HEK293 (cell line): ENCODE measurements at regions not wholly inside any gene's neighbourhood (a gene's known extent, or its start where the extent isn't known, plus 50 kb on each side); places are given as distances from the start of the nearest gene placed in this dataset.

ENCODE experiments used
- PRDM10 ChIP-seq: fragments of 450-650 bp; formaldehyde crosslinking; IDR thresholded peaks from 2 replicates; pipeline ENCODE4 v1.5.1; 2016; ENCODE audit warnings: missing biosample characterization, missing genetic modification characterization
- TCF7L2 ChIP-seq: IDR thresholded peaks from 2 replicates; pipeline ENCODE4 v1.6.1; 2011; ENCODE audit warnings: low read depth, mild to moderate bottlenecking, inconsistent platforms, low read length, moderate library complexity, borderline replicate concordance
- ZNF10 ChIP-seq: fragments of 450-650 bp; formaldehyde crosslinking; IDR thresholded peaks from 2 replicates; pipeline ENCODE4 v1.5.1; 2017; ENCODE audit warnings: missing biosample characterization, missing genetic modification characterization
- ZNF16 ChIP-seq: fragments of 450-650 bp; formaldehyde crosslinking; IDR thresholded peaks from 2 replicates; pipeline ENCODE4 v1.5.1; 2016; ENCODE audit warnings: low read depth, missing biosample characterization, missing genetic modification characterization
- ZNF221 ChIP-seq: fragments of 450-650 bp; formaldehyde crosslinking; IDR thresholded peaks from 2 replicates; pipeline ENCODE4 v1.5.1; 2017; ENCODE audit warnings: missing biosample characterization, missing genetic modification characterization, borderline replicate concordance
- ZNF239 ChIP-seq: fragments of 450-650 bp; formaldehyde crosslinking; IDR thresholded peaks from 2 replicates; pipeline ENCODE4 v1.5.1; 2016; ENCODE audit warnings: missing biosample characterization, missing genetic modification characterization
- ZNF274 ChIP-seq, 2 experiments: fragments of 200-500 bp in 1 of 2; fragments of 450-650 bp in 1 of 2; sonication (Bioruptor generic) in 1 of 2; formaldehyde crosslinking in 1 of 2; IDR thresholded peaks; 2 replicates each; pipeline versions ENCODE4 v1.5.1 to v1.6.1; 2014 to 2016; ENCODE audit warnings: borderline replicate concordance in 1 of 2, inconsistent platforms in 1 of 2, low read length in 1 of 2, missing biosample characterization in 1 of 2, missing genetic modification characterization in 1 of 2
- ZNF544 ChIP-seq: fragments of 450-650 bp; formaldehyde crosslinking; IDR thresholded peaks from 2 replicates; pipeline ENCODE4 v1.5.0; 2017; ENCODE audit warnings: missing biosample characterization, missing genetic modification characterization
- ZNF629 ChIP-seq: fragments of 450-650 bp; formaldehyde crosslinking; IDR thresholded peaks from 2 replicates; pipeline ENCODE4 v1.5.1; 2017; ENCODE audit warnings: missing biosample characterization, missing genetic modification characterization
- TF ChIP-seq, protein P1 (sequence below): fragments of 450-650 bp; formaldehyde crosslinking; IDR thresholded peaks from 2 replicates; pipeline ENCODE4 v1.5.1; 2016; ENCODE audit warnings: missing biosample characterization, missing genetic modification characterization
- TF ChIP-seq, protein P2 (sequence below): fragments of 450-650 bp; formaldehyde crosslinking; IDR thresholded peaks from 2 replicates; pipeline ENCODE4 v1.5.1; 2016; ENCODE audit warnings: missing biosample characterization, missing genetic modification characterization
- TF ChIP-seq, protein P3 (sequence below): fragments of 450-650 bp; formaldehyde crosslinking; IDR thresholded peaks from 2 replicates; pipeline ENCODE4; 2016; ENCODE audit warnings: missing biosample characterization, missing genetic modification characterization
- TF ChIP-seq, protein P4 (sequence below): fragments of 450-650 bp; formaldehyde crosslinking; IDR thresholded peaks from 2 replicates; pipeline ENCODE4 v1.5.1; 2016; ENCODE audit warnings: missing biosample characterization, missing genetic modification characterization

DNA sequence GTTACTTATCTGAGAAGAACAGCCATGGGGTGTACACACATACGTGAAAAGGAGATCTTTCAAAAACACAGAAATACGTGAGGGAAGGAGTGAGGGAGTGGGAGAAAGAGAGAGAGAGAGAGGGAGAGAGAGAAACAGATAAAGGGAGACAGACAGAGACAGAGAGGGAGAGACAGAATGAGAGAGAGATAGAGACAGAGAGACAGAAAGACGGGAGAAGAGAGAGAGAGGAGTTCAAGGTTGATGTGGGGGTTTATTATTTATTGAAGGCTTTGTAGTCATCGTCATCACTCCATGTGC lies 64.0 kb downstream of the CHST2 start:
- TF ChIP-seq, protein P1, sequence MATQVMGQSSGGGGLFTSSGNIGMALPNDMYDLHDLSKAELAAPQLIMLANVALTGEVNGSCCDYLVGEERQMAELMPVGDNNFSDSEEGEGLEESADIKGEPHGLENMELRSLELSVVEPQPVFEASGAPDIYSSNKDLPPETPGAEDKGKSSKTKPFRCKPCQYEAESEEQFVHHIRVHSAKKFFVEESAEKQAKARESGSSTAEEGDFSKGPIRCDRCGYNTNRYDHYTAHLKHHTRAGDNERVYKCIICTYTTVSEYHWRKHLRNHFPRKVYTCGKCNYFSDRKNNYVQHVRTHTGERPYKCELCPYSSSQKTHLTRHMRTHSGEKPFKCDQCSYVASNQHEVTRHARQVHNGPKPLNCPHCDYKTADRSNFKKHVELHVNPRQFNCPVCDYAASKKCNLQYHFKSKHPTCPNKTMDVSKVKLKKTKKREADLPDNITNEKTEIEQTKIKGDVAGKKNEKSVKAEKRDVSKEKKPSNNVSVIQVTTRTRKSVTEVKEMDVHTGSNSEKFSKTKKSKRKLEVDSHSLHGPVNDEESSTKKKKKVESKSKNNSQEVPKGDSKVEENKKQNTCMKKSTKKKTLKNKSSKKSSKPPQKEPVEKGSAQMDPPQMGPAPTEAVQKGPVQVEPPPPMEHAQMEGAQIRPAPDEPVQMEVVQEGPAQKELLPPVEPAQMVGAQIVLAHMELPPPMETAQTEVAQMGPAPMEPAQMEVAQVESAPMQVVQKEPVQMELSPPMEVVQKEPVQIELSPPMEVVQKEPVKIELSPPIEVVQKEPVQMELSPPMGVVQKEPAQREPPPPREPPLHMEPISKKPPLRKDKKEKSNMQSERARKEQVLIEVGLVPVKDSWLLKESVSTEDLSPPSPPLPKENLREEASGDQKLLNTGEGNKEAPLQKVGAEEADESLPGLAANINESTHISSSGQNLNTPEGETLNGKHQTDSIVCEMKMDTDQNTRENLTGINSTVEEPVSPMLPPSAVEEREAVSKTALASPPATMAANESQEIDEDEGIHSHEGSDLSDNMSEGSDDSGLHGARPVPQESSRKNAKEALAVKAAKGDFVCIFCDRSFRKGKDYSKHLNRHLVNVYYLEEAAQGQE = no peak
- TF ChIP-seq ZNF544 (tag by site-specific recombination) = no peak
- TF ChIP-seq PRDM10 (tag by site-specific recombination) = no peak
- no peak for TF ChIP-seq ZNF239
- no peak for TF ChIP-seq ZNF16
- no peak for TF ChIP-seq ZNF629 (tag by site-specific recombination)
- TF ChIP-seq ZNF221 = no peak
- no peak for TF ChIP-seq TCF7L2
- TF ChIP-seq, protein P2, sequence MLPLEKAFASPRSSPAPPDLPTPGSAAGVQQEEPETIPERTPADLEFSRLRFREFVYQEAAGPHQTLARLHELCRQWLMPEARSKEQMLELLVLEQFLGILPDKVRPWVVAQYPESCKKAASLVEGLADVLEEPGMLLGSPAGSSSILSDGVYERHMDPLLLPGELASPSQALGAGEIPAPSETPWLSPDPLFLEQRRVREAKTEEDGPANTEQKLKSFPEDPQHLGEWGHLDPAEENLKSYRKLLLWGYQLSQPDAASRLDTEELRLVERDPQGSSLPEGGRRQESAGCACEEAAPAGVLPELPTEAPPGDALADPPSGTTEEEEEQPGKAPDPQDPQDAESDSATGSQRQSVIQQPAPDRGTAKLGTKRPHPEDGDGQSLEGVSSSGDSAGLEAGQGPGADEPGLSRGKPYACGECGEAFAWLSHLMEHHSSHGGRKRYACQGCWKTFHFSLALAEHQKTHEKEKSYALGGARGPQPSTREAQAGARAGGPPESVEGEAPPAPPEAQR (tag by site-specific recombination) = no peak
- TF ChIP-seq, protein P3, sequence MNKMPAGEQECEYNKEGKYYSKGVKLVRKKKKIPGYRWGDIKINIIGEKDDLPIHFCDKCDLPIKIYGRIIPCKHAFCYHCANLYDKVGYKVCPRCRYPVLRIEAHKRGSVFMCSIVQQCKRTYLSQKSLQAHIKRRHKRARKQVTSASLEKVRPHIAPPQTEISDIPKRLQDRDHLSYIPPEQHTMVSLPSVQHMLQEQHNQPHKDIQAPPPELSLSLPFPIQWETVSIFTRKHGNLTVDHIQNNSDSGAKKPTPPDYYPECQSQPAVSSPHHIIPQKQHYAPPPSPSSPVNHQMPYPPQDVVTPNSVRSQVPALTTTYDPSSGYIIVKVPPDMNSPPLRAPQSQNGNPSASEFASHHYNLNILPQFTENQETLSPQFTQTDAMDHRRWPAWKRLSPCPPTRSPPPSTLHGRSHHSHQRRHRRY (tag by site-specific recombination) = no peak
- TF ChIP-seq ZNF274 (IDR thresholded peaks at IDR 0.05; ENCODE audit: low read length) = no peak
- TF ChIP-seq ZNF274 (tag by site-specific recombination; IDR thresholded peaks at IDR 0.05; ENCODE audit: borderline replicate concordance) = no peak
- TF ChIP-seq, protein P4, sequence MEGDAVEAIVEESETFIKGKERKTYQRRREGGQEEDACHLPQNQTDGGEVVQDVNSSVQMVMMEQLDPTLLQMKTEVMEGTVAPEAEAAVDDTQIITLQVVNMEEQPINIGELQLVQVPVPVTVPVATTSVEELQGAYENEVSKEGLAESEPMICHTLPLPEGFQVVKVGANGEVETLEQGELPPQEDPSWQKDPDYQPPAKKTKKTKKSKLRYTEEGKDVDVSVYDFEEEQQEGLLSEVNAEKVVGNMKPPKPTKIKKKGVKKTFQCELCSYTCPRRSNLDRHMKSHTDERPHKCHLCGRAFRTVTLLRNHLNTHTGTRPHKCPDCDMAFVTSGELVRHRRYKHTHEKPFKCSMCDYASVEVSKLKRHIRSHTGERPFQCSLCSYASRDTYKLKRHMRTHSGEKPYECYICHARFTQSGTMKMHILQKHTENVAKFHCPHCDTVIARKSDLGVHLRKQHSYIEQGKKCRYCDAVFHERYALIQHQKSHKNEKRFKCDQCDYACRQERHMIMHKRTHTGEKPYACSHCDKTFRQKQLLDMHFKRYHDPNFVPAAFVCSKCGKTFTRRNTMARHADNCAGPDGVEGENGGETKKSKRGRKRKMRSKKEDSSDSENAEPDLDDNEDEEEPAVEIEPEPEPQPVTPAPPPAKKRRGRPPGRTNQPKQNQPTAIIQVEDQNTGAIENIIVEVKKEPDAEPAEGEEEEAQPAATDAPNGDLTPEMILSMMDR (tag by site-specific recombination) = no peak
- no peak for TF ChIP-seq ZNF10 (tag by site-specific recombination)
